ENCODE measurements at regions not wholly inside any gene's neighbourhood (a gene's known extent, or its start where the extent isn't known, plus 50 kb on each side); places are given as distances from the start of the nearest gene placed in this dataset.

DNA sequence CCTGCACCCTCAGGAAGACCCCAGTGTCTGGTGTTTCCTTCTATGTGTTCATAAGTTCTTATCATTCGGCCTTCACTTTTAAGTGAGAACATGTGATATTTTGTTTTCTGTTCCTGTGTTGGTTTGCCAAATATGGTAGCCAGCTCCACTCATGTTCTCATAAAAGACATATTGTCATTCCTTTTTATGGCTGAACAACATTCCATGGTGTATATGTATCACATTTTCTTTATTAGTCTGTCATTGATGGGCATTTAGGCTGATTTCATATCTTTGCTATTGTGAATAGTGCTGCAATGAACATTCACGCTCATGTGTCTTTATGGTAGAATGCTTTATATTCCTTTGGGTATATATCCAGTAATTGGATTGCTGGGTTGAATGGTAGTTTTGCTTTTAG is 645.1 kb downstream of the SLC16A7 start:
- TF ChIP-seq, protein P1, sequence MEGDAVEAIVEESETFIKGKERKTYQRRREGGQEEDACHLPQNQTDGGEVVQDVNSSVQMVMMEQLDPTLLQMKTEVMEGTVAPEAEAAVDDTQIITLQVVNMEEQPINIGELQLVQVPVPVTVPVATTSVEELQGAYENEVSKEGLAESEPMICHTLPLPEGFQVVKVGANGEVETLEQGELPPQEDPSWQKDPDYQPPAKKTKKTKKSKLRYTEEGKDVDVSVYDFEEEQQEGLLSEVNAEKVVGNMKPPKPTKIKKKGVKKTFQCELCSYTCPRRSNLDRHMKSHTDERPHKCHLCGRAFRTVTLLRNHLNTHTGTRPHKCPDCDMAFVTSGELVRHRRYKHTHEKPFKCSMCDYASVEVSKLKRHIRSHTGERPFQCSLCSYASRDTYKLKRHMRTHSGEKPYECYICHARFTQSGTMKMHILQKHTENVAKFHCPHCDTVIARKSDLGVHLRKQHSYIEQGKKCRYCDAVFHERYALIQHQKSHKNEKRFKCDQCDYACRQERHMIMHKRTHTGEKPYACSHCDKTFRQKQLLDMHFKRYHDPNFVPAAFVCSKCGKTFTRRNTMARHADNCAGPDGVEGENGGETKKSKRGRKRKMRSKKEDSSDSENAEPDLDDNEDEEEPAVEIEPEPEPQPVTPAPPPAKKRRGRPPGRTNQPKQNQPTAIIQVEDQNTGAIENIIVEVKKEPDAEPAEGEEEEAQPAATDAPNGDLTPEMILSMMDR (IDR thresholded peaks at IDR 0.05): no peak
- TF ChIP-seq POLR2AphosphoS5 (IDR thresholded peaks at IDR 0.05) (no peak), POLR2A (IDR thresholded peaks at IDR 0.05) (no peak), EP300 (IDR thresholded peaks at IDR 0.05) (no peak)

Measured in sigmoid colon (tissue), 4 donors.